Suprapubic skin (tissue), 4 donors: ENCODE measurements at regions not wholly inside any gene's neighbourhood (a gene's known extent, or its start where the extent isn't known, plus 50 kb on each side); places are given as distances from the start of the nearest gene placed in this dataset.

ENCODE experiments used
- DNase-seq, 2 donors: peaks; one replicate each; pipeline ENCODE4 v3.0.0-alpha.2; 2019; ENCODE audit warnings: low spot score in 2 of 2
- H3K27ac ChIP-seq: fragments of 200-600 bp; sonication (generic); one replicate; pipeline ENCODE4 v1.5.1; 2019
- H3K27me3 ChIP-seq: fragments of 200-600 bp; sonication (generic); one replicate; pipeline ENCODE4 v1.5.1; 2019
- H3K36me3 ChIP-seq: fragments of 200-600 bp; sonication (generic); one replicate; pipeline ENCODE4 v1.5.1; 2019
- H3K4me1 ChIP-seq: fragments of 200-600 bp; sonication (generic); one replicate; pipeline ENCODE4 v1.5.1; 2019
- H3K4me3 ChIP-seq: fragments of 200-600 bp; sonication (generic); one replicate; pipeline ENCODE4 v1.5.1; 2019; ENCODE audit warnings: mild to moderate bottlenecking
- H3K9me3 ChIP-seq: fragments of 200-600 bp; sonication (generic); one replicate; pipeline ENCODE4 v1.5.1; 2019
- CTCF ChIP-seq, 2 donors: fragments of 200-600 bp in 1 of 2; fragments of 450-650 bp in 1 of 2; sonication (generic) in 1 of 2; IDR thresholded peaks; one replicate each; pipeline ENCODE4 v1.5.1; 2016 to 2019; ENCODE audit warnings: antibody characterized with exemption in 2 of 2, mild to moderate bottlenecking in 1 of 2, moderate library complexity in 1 of 2
- EP300 ChIP-seq: sonication (generic); formaldehyde crosslinking; IDR thresholded peaks from one replicate; pipeline ENCODE4 v1.6.1; 2017; ENCODE audit warnings: antibody characterized with exemption
- POLR2A ChIP-seq, 2 donors: fragments of 450-650 bp; IDR thresholded peaks; one replicate each; pipeline ENCODE4 v1.6.1; 2017; ENCODE audit warnings: antibody characterized with exemption in 2 of 2, mild to moderate bottlenecking in 2 of 2, moderate library complexity in 2 of 2
- POLR2AphosphoS5 ChIP-seq, 3 donors: sonication (generic); formaldehyde crosslinking; IDR thresholded peaks; one replicate each; pipeline ENCODE4 v1.6.1; 2017; ENCODE audit warnings: antibody characterized with exemption in 3 of 3
- WGBS: methylation state at CpG from one replicate; pipeline ENCODE4 v1.1.5; 2018; 5-methylcytosine and 5-hydroxymethylcytosine counted together

- WGBS, result 3% methylated on average over 3 of the region's 3 CpGs
- Histone ChIP-seq H3K4me1 (no peaks in the 10 kb centered on the region), H3K36me3 (no peaks in the 10 kb centered on the region), H3K27me3 (no peaks in the 10 kb centered on the region), H3K4me3 (no peak overlapping the region), H3K9me3 (no peaks in the 10 kb centered on the region), H3K27ac (no peak overlapping the region)
- no peak for DNase-seq
- no peak for TF ChIP-seq EP300
Observed at GRCh38 chr18:27750014-27750413, 426.9 kb downstream of the CDH2 start.

GRCh38 chr18:27749194-27749593, 427.7 kb downstream of the CDH2 start:
- H3K36me3 ChIP-seq, result no peaks in the 10 kb centered on the region
- DNase-seq, result no peak
- no peaks in the 10 kb centered on the region for H3K9me3 ChIP-seq
- no peak for TF ChIP-seq CTCF (IDR thresholded peaks at IDR 0.05)
- no peak for TF ChIP-seq EP300
- TF ChIP-seq POLR2AphosphoS5 (IDR thresholded peaks at IDR 0.05), result no peak
- no peak for TF ChIP-seq POLR2A (IDR thresholded peaks at IDR 0.05)
- 74% methylated on average over 3 of the region's 3 CpGs for WGBS
- no peak overlapping the region for H3K4me3 ChIP-seq
- no peaks in the 10 kb centered on the region for H3K4me1 ChIP-seq
- no peak overlapping the region for H3K27ac ChIP-seq
- H3K27me3 ChIP-seq, result no peaks in the 10 kb centered on the region

GRCh38 chr18:27746241-27746640, 430.7 kb downstream of the CDH2 start:
- Histone ChIP-seq H3K4me3 (no peak overlapping the region), H3K9me3 (no peaks in the 10 kb centered on the region), H3K27ac (no peak overlapping the region), H3K4me1 (no peaks in the 10 kb centered on the region), H3K27me3 (no peaks in the 10 kb centered on the region), H3K36me3 (no peaks in the 10 kb centered on the region)
- no peak for TF ChIP-seq EP300
- TF ChIP-seq POLR2A (IDR thresholded peaks at IDR 0.05), result no peak
- TF ChIP-seq CTCF (IDR thresholded peaks at IDR 0.05), result no peak
- no peak for TF ChIP-seq POLR2AphosphoS5 (IDR thresholded peaks at IDR 0.05)
- 74% methylated on average over 5 of the region's 5 CpGs for WGBS
- DNase-seq, result no peak

GRCh38 chr18:27735117-27735516, 441.8 kb downstream of the CDH2 start:
- Histone ChIP-seq H3K27ac (no peak overlapping the region), H3K9me3 (no peaks in the 10 kb centered on the region), H3K27me3 (no peaks in the 10 kb centered on the region), H3K36me3 (no peaks in the 10 kb centered on the region), H3K4me1 (no peaks in the 10 kb centered on the region), H3K4me3 (no peak overlapping the region)
- DNase-seq, result no peak
- 87% methylated on average over 1 of the region's 1 CpG for WGBS
- TF ChIP-seq CTCF (IDR thresholded peaks at IDR 0.05) (no peak), POLR2AphosphoS5 (IDR thresholded peaks at IDR 0.05) (no peak), EP300 (no peak), POLR2A (IDR thresholded peaks at IDR 0.05) (no peak)

GRCh38 chr18:27731211-27731610, 445.7 kb downstream of the CDH2 start:
- WGBS, result 91% methylated on average over 3 of the region's 3 CpGs

More at GRCh38 chr18:27731211-27731610, 445.7 kb downstream of the CDH2 start:
- H3K4me3 ChIP-seq, result no peak overlapping the region
- no peaks in the 10 kb centered on the region for H3K27me3 ChIP-seq
- H3K9me3 ChIP-seq, result peaks cover 16% of the 10 kb centered on the region
- no peaks in the 10 kb centered on the region for H3K4me1 ChIP-seq
- TF ChIP-seq CTCF (IDR thresholded peaks at IDR 0.05) (no peak), EP300 (no peak), POLR2AphosphoS5 (IDR thresholded peaks at IDR 0.05) (no peak), POLR2A (IDR thresholded peaks at IDR 0.05) (no peak)
- no peak overlapping the region for H3K27ac ChIP-seq
- DNase-seq, result no peak
- H3K36me3 ChIP-seq, result no peaks in the 10 kb centered on the region
